Keratinocyte (primary cell): ENCODE measurements at regions not wholly inside any gene's neighbourhood (a gene's known extent, or its start where the extent isn't known, plus 50 kb on each side); places are given as distances from the start of the nearest gene placed in this dataset.

Experiments
- CTCF ChIP-seq, 3 experiments: IDR thresholded peaks in 1 of 3; conservative IDR thresholded peaks in 1 of 3; optimal IDR thresholded peaks in 1 of 3; 2 replicates in 2 of 3; 3 replicates in 1 of 3; pipeline versions ENCODE3 to v1.5.1; 2011; ENCODE audit warnings: low read length in 3 of 3, mild to moderate bottlenecking in 3 of 3, moderate library complexity in 2 of 3, control low read depth in 1 of 3, inconsistent platforms in 1 of 3; ENCODE audit not compliant: insufficient read depth in 2 of 3; ENCODE audit errors: extremely low read depth in 1 of 3
- EZH2 ChIP-seq: IDR thresholded peaks from one replicate; pipeline ENCODE4 v1.6.1; 2012; ENCODE audit warnings: inconsistent platforms, mild to moderate bottlenecking, low read length, moderate library complexity

GRCh38 chr14:65798216-65798615 lies 385.7 kb downstream of the FUT8 start:
- TF ChIP-seq CTCF (optimal IDR thresholded peaks at IDR 0.05 in 1 of 3, IDR thresholded peaks at IDR 0.05 in 1 of 3, conservative IDR thresholded peaks at IDR 0.05 in 1 of 3; ENCODE audit: extremely low read depth in 1 of 3, insufficient read depth in 2 of 3, low read length in 3 of 3) (no peak), EZH2 (no peak)
